BJ (cell line): ENCODE measurements at regions not wholly inside any gene's neighbourhood (a gene's known extent, or its start where the extent isn't known, plus 50 kb on each side); places are given as distances from the start of the nearest gene placed in this dataset.
"Not testable (repeated sequence)": the region's sequence is repeated elsewhere in the genome, so short reads cannot be mapped to it uniquely, and the experiment has no call there.

ENCODE experiments used
- CTCF ChIA-PET: fragments of 350-600 bp; formaldehyde crosslinking; extraction: SDS; loops from one replicate; lab custom pipeline; 2021; ENCODE audit warnings: antibody characterized with exemption, inconsistent platforms; lab: Yijun Ruan, JAX
- POLR2A ChIA-PET: fragments of 300-600 bp; sonication (Branson Sonifier 250); formaldehyde crosslinking; extraction: SDS; loops from one replicate; lab custom pipeline; 2021; ENCODE audit warnings: antibody characterized with exemption; lab: Charles Lee
- DNase-seq: peaks from one replicate; pipeline ENCODE4 v3.0.0-alpha.2; 2011; ENCODE audit warnings: low read depth
- H3K27me3 ChIP-seq: 2 replicates; pipeline ENCODE4 v1.6.0; 2011; ENCODE audit warnings: low read length; ENCODE audit not compliant: control insufficient read depth, insufficient read depth
- H3K36me3 ChIP-seq: 2 replicates; pipeline ENCODE4 v1.5.1; 2011; ENCODE audit warnings: low read length; ENCODE audit not compliant: control insufficient read depth, insufficient read depth
- H3K4me3 ChIP-seq: 2 replicates; pipeline ENCODE4 v1.5.1; 2011; ENCODE audit warnings: low read depth, mild to moderate bottlenecking, control low read depth, low read length
- CTCF ChIP-seq: IDR thresholded peaks from 2 replicates; pipeline ENCODE4 v1.5.1; 2011; ENCODE audit warnings: low read depth, mild to moderate bottlenecking, control low read depth, inconsistent platforms, low read length, moderate library complexity; ENCODE audit not compliant: insufficient read depth

GRCh38 chr11:119586181-119586580, 142.8 kb downstream of the NECTIN1 start:
- ChIA-PET POLR2A (interaction anchor here (1.1 kb wide), 1 partner anchor 8 kb away, joined by 5 read pairs; no protein-coding TSS in a partner anchor), CTCF (interaction anchor here (1.0 kb wide), 1 partner anchor 9 kb away, joined by 4 read pairs; no protein-coding TSS in a partner anchor)
- no peak overlapping the region for H3K4me3 ChIP-seq
- H3K27me3 ChIP-seq = peaks cover 4% of the 10 kb centered on the region
- no peak for TF ChIP-seq CTCF
- no peaks in the 10 kb centered on the region for H3K36me3 ChIP-seq
- DNase-seq = no peak

- Histone ChIP-seq H3K36me3 (no peaks in the 10 kb centered on the region), H3K4me3 (peak overlapping the region; percentile 46), H3K27me3 (peaks cover 6% of the 10 kb centered on the region)
- CTCF ChIA-PET = interaction anchor here (0.9 to 1.1 kb wide), 3 partner anchors 13 to 50 kb away, joined by 3 to 4 read pairs (median 3); no protein-coding TSS in a partner anchor
- no peak for DNase-seq
- no peak for TF ChIP-seq CTCF
- POLR2A ChIA-PET = interaction anchor here (1.1 kb wide), 1 partner anchor 9 kb away, joined by 5 read pairs; no protein-coding TSS in a partner anchor
Measured at GRCh38 chr11:119585043-119585781, 143.8 kb downstream of the NECTIN1 start.

GRCh38 chr11:119584193-119585042, 144.6 kb downstream of the NECTIN1 start:
- CTCF ChIA-PET = interaction anchor here (1.0 to 2.0 kb wide), 6 partner anchors 11 to 108 kb away, joined by 3 to 8 read pairs (median 3); no protein-coding TSS in a partner anchor
- POLR2A ChIA-PET = no interaction called here
- H3K36me3 ChIP-seq = no peaks in the 10 kb centered on the region
- H3K4me3 ChIP-seq = peak overlapping the region; percentile 46
- TF ChIP-seq CTCF = no peak
- no peak for DNase-seq
- peaks cover 7% of the 10 kb centered on the region for H3K27me3 ChIP-seq

- CTCF ChIA-PET = interaction anchor here (1.0 to 2.0 kb wide), 5 partner anchors 10 to 107 kb away, joined by 3 to 8 read pairs (median 3); no protein-coding TSS in a partner anchor
- TF ChIP-seq CTCF = no peak
- H3K27me3 ChIP-seq = peaks cover 6% of the 10 kb centered on the region
- DNase-seq = no peak
- POLR2A ChIA-PET = no interaction called here
- H3K36me3 ChIP-seq = no peaks in the 10 kb centered on the region
- H3K4me3 ChIP-seq = no peak overlapping the region
Measured at GRCh38 chr11:119583585-119583984, 145.4 kb downstream of the NECTIN1 start.

- H3K27me3 ChIP-seq, H3K36me3 ChIP-seq, DNase-seq, POLR2A ChIA-PET, H3K4me3 ChIP-seq: not testable (repeated sequence)
- CTCF ChIA-PET = interaction anchor here (0.8 to 1.2 kb wide), 3 partner anchors 13 to 48 kb away, joined by 3 to 4 read pairs (median 3); no protein-coding TSS in a partner anchor
Measured at GRCh38 chr11:119581396-119581795, 147.6 kb downstream of the NECTIN1 start.
